ENCODE measurements at regions not wholly inside any gene's neighbourhood (a gene's known extent, or its start where the extent isn't known, plus 50 kb on each side); places are given as distances from the start of the nearest gene placed in this dataset.

DNA sequence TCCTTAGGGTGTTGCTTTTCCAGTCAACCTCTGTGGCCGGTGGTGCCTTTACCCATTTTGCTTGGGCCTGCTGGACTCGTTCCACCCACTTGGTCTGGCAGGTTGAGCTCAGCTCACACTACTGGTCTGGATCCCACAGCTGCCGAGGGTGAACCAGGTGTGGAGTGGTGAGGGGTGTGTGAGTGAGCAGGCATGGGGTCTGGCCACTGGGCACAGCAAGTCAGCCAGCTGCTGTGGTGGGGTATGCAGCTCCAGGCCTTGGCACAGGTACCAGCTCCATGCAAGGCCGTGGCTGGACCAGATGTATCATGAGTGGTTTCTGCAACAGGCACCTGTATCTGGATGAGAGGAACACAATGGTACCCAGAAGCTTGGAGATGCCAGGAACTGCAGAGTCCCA lies 277.6 kb upstream of the KLHL1 start:
- TF ChIP-seq, protein P1, sequence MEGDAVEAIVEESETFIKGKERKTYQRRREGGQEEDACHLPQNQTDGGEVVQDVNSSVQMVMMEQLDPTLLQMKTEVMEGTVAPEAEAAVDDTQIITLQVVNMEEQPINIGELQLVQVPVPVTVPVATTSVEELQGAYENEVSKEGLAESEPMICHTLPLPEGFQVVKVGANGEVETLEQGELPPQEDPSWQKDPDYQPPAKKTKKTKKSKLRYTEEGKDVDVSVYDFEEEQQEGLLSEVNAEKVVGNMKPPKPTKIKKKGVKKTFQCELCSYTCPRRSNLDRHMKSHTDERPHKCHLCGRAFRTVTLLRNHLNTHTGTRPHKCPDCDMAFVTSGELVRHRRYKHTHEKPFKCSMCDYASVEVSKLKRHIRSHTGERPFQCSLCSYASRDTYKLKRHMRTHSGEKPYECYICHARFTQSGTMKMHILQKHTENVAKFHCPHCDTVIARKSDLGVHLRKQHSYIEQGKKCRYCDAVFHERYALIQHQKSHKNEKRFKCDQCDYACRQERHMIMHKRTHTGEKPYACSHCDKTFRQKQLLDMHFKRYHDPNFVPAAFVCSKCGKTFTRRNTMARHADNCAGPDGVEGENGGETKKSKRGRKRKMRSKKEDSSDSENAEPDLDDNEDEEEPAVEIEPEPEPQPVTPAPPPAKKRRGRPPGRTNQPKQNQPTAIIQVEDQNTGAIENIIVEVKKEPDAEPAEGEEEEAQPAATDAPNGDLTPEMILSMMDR (IDR thresholded peaks at IDR 0.05): no peak
- Histone ChIP-seq H3K4me3 (no peak overlapping the region), H3K27ac (no peak overlapping the region), H3K9me3 (no peaks in the 10 kb centered on the region), H3K4me1 (no peaks in the 10 kb centered on the region), H3K36me3 (ENCODE audit: insufficient read depth in 1 of 2, low read depth in 1 of 2) (no peaks in the 10 kb centered on the region), H3K27me3 (ENCODE audit: insufficient read depth in 3 of 3, low read length in 2 of 3) (no peaks in the 10 kb centered on the region)
- 69 to 74% (median 72%) methylated on average over 4 of the region's 4 CpGs for WGBS, 3 donors
- DNase-seq (no peak), ATAC-seq (no peak)
- intact Hi-C loops (cut with DNase I): no loop called here

DNA sequence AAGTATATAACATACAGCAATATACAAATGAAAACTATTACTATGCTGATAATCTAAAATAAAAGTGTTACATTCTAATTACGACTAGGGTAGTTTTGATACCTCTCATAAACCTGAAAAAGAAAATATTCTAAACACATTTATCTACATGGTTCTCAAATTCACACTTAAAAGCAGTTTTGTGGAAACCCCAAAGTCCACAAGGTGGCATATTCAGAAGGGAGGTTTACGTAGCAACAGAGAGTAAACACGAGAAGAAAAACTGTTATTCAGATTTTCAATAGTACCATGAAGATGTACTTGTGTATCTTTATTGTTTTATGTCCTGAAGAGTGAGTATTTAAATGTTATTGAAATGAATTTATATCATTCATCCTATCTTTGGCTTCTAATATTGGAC lies 275.9 kb upstream of the KLHL1 start:
- H3K4me1 ChIP-seq: no peaks in the 10 kb centered on the region
- 78 to 83% (median 78%) methylated on average over 3 of the region's 3 CpGs for WGBS, 3 donors
- intact Hi-C loops (cut with DNase I): no loop called here

DNA sequence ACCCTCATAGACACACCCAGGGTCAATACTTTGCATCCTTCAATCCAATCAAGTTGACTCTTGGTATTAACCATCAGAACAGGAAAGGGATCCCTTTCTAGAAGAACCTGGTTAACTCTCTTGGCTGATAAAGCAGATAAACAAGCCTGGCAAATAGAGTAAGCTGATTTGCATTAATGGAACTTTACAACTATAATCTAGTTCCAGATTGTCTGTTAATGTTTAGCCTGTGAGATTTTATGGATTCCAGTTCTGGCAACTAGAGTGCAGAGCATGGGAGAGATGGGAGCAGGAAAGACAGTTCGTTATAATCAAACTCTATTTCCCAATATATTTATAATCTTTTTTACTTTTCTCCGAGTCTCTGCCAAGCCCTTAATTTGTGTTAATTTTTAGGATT lies 272.6 kb upstream of the KLHL1 start:
- WGBS, 3 donors: 81 to 84% (median 82%) methylated on average over 2 of the region's 2 CpGs
- no peak overlapping the region for H3K27ac ChIP-seq
- H3K4me3 ChIP-seq: no peak overlapping the region
- H3K27me3 ChIP-seq (ENCODE audit: insufficient read depth in 3 of 3, low read length in 2 of 3): no peaks in the 10 kb centered on the region
- ATAC-seq (no peak), DNase-seq (no peak)
- intact Hi-C loops (cut with DNase I): no loop called here
- no peaks in the 10 kb centered on the region for H3K36me3 ChIP-seq (ENCODE audit: insufficient read depth in 1 of 2, low read depth in 1 of 2)
- H3K4me1 ChIP-seq: no peaks in the 10 kb centered on the region
- H3K9me3 ChIP-seq: no peaks in the 10 kb centered on the region
- TF ChIP-seq, protein P1 (IDR thresholded peaks at IDR 0.05): no peak

More for the DNA sequence above, 275.9 kb upstream of the KLHL1 start:
- Histone ChIP-seq H3K27ac (no peak overlapping the region), H3K36me3 (ENCODE audit: insufficient read depth in 1 of 2, low read depth in 1 of 2) (no peaks in the 10 kb centered on the region), H3K27me3 (ENCODE audit: insufficient read depth in 3 of 3, low read length in 2 of 3) (no peaks in the 10 kb centered on the region), H3K4me3 (no peak overlapping the region), H3K9me3 (no peaks in the 10 kb centered on the region)
- no peak for DNase-seq
- ATAC-seq: no peak
- TF ChIP-seq, protein P1 (IDR thresholded peaks at IDR 0.05): no peak

DNA sequence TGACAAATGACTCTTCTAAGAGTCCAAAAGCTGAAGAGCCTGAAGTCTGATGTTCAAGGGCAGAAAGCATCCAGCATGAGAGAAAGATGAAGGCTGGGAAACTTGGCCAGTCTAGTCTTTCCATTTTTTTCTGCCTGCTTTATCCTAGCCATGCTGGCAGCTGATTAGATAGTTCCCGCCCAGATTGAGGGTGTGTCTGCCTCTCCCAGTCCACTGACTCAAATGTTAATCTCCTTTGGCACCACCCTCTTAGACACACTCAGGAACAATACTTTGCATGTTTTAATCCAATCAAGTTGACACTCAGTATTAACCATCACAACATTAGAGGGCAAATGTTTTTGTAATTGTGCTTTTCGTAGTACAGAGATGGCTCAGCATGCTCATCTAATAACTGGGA lies 267.5 kb upstream of the KLHL1 start:
- H3K27ac ChIP-seq: no peak overlapping the region
- ATAC-seq (no peak), DNase-seq (no peak)
- H3K4me1 ChIP-seq: no peaks in the 10 kb centered on the region
- intact Hi-C loops (cut with DNase I): no loop called here
- H3K4me3 ChIP-seq: no peak overlapping the region
- no peaks in the 10 kb centered on the region for H3K9me3 ChIP-seq
- TF ChIP-seq, protein P1 (IDR thresholded peaks at IDR 0.05): no peak
- WGBS, 3 donors: 30 to 36% (median 34%) methylated on average over 2 of the region's 2 CpGs
- no peaks in the 10 kb centered on the region for H3K27me3 ChIP-seq (ENCODE audit: insufficient read depth in 3 of 3, low read length in 2 of 3)
- H3K36me3 ChIP-seq (ENCODE audit: insufficient read depth in 1 of 2, low read depth in 1 of 2): no peaks in the 10 kb centered on the region

DNA sequence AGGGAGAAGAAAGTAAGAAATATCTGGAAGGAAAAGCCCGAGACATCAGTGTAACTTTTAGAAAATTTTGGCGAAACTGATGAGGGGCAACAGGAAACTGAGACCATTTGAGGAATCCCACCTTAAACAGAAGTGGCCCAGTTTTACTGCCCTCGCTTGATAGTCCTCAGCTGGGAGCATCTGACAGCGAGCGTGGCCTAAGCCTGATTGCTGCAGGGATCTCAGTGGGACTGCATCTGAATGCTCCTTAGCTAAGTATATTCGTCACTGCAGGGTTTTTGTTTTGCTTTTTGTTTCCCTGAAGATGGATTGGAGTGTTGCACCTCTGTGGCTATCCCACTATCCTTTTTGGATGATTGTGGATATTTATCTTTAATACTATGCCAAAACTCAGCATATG lies 262.7 kb upstream of the KLHL1 start:
- DNase-seq (no peak), ATAC-seq (no peak)
- TF ChIP-seq, protein P1 (IDR thresholded peaks at IDR 0.05): no peak
- no peaks in the 10 kb centered on the region for H3K4me1 ChIP-seq
- WGBS, 3 donors: 58 to 68% (median 67%) methylated on average over 6 of the region's 6 CpGs
- H3K27ac ChIP-seq: no peak overlapping the region
- H3K36me3 ChIP-seq (ENCODE audit: insufficient read depth in 1 of 2, low read depth in 1 of 2): no peaks in the 10 kb centered on the region
- H3K9me3 ChIP-seq: no peaks in the 10 kb centered on the region
- no peaks in the 10 kb centered on the region for H3K27me3 ChIP-seq (ENCODE audit: insufficient read depth in 3 of 3, low read length in 2 of 3)
- H3K4me3 ChIP-seq: no peak overlapping the region
- intact Hi-C loops (cut with DNase I): no loop called here
